Thymus (tissue), 11 donors: ENCODE measurements at regions not wholly inside any gene's neighbourhood (a gene's known extent, or its start where the extent isn't known, plus 50 kb on each side); places are given as distances from the start of the nearest gene placed in this dataset.

Experiments used
- DNase-seq, 9 donors: peaks; one replicate each; pipeline ENCODE4 v3.0.0-alpha.2; 2013; ENCODE audit warnings: low spot score in 9 of 9, low read depth in 6 of 9, missing footprints in 1 of 9
- H3K27ac ChIP-seq, 2 donors: one replicate each; pipeline ENCODE4 v1.5.1; 2013; ENCODE audit warnings: control low read depth in 1 of 2, low read depth in 1 of 2, low read length in 1 of 2, mild to moderate bottlenecking in 1 of 2, moderate library complexity in 1 of 2
- H3K27me3 ChIP-seq, 2 donors: one replicate each; pipeline ENCODE4 v1.5.1; 2013; ENCODE audit warnings: low read length in 1 of 2; ENCODE audit not compliant: control insufficient read depth in 2 of 2, insufficient read depth in 1 of 2
- H3K36me3 ChIP-seq, 2 donors: one replicate each; pipeline ENCODE4 v1.5.1; 2013; ENCODE audit warnings: low read length in 1 of 2, mild to moderate bottlenecking in 1 of 2, moderate library complexity in 1 of 2; ENCODE audit not compliant: control insufficient read depth in 2 of 2, insufficient read depth in 2 of 2
- H3K4me1 ChIP-seq, 2 donors: one replicate each; pipeline ENCODE4 v1.5.1; 2013; ENCODE audit warnings: low read length in 2 of 2; ENCODE audit not compliant: control insufficient read depth in 2 of 2, insufficient read depth in 2 of 2
- H3K4me3 ChIP-seq, 2 donors: one replicate each; pipeline ENCODE4 v1.5.1; 2013; ENCODE audit warnings: low read length in 2 of 2, control low read depth in 1 of 2, mild to moderate bottlenecking in 1 of 2
- H3K9me3 ChIP-seq, 2 donors: one replicate each; pipeline ENCODE4 v1.5.1; 2013; ENCODE audit warnings: low read length in 1 of 2, mild to moderate bottlenecking in 1 of 2; ENCODE audit not compliant: control insufficient read depth in 2 of 2, insufficient read depth in 1 of 2
- WGBS: extraction: QIAGEN DNeasy Blood & Tissue Kit; methylation state at CpG from one replicate; pipeline ENCODE4 v1.1.7; 2013; 5-methylcytosine and 5-hydroxymethylcytosine counted together
- donor health status: healthy.

DNA sequence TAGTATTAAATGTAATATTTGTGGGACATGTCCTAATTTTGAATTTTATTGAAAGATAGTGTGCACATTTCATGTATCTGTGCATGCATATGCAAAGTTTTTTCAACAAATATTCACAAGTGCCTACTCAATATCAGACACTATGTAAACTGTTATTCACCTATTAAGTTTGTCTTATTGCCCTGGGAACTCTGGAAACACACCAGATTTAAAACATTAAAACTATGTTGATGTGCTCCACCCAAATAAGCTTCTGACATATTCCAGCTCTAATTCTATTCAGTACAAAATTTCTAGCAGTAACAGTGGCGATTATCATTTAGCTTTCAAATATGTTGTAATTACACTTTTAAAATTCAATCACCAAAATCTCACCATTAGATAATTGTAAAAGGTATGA, 183.1 kb upstream of the TTC29 start:
- Histone ChIP-seq H3K27ac (no peak overlapping the region), H3K27me3 (no peaks in the 10 kb centered on the region), H3K4me3 (no peak overlapping the region), H3K9me3 (no peaks in the 10 kb centered on the region), H3K36me3 (no peaks in the 10 kb centered on the region), H3K4me1 (no peaks in the 10 kb centered on the region)
- WGBS, result 92% methylated on average over 1 of the region's 1 CpG
- DNase-seq, result no peak

- Histone ChIP-seq H3K27ac (no peak overlapping the region), H3K4me1 (no peaks in the 10 kb centered on the region), H3K27me3 (no peaks in the 10 kb centered on the region), H3K9me3 (no peaks in the 10 kb centered on the region), H3K4me3 (no peak overlapping the region), H3K36me3 (no peaks in the 10 kb centered on the region)
- DNase-seq, result no peak
- WGBS, result 92% methylated on average over 2 of the region's 2 CpGs
Measured at GRCh38 chr4:147129687-147130086, 184.0 kb upstream of the TTC29 start.

DNA sequence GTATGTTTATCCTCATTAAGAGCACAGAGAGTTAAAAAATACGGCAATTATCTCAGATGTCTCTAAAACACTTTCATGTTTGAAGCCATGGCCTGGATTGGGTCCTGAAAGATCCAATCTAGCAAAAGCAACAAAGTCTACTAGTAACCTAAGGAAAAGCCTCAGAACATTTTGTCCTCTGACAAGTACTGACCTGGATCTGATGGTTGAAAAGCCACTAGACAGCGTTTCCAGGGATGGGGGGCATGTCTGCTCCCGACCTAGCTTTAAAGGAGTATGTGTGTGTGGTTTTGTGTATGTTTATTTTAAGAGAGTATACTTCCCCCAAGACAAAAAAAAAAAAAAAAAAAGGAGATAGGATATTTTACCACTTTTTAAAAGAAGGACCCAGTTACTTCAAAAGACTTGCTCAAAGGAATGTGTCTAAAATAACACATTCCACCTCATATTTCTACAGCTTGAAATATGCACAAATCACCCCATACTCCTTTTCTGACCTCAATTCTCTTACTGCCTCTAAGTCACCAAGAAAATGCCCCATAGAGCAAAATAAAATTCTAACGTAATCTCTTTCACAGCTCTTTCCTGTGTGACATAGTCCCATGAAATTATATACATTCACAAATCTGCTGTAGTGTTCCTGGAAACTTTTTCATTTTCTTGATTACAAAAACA, 189.0 kb upstream of the TTC29 start:
- no peaks in the 10 kb centered on the region for H3K4me1 ChIP-seq
- H3K27me3 ChIP-seq, result no peaks in the 10 kb centered on the region
- DNase-seq, result no peak
- H3K4me3 ChIP-seq, result no peak overlapping the region
- no peaks in the 10 kb centered on the region for H3K36me3 ChIP-seq
- WGBS, result 84% methylated on average over 4 of the region's 4 CpGs
- no peaks in the 10 kb centered on the region for H3K9me3 ChIP-seq
- no peak overlapping the region for H3K27ac ChIP-seq

DNA sequence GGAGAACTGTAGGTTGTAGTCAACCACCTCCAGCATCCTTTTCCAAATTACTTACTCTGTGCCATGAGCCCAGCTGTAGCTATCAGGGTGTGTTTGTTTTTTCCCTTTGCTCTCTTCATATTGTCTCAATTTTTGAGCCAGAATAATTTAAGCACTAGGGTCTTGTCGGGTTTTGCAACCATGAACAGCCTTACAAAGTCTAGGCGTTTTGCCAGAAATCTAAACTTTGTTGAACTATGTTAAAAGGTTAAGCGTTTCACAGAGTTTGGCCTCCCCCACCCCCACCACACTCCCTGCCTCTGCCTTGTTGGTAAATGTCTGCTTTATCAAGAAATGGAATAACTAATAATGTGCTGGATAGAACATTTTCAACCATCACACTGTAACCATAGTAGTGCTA, 190.6 kb upstream of the TTC29 start:
- no peak overlapping the region for H3K4me3 ChIP-seq
- H3K4me1 ChIP-seq, result no peaks in the 10 kb centered on the region
- no peaks in the 10 kb centered on the region for H3K27me3 ChIP-seq
- no peaks in the 10 kb centered on the region for H3K9me3 ChIP-seq
- no peaks in the 10 kb centered on the region for H3K36me3 ChIP-seq
- WGBS, result 88% methylated on average over 3 of the region's 3 CpGs
- DNase-seq, result no peak
- no peak overlapping the region for H3K27ac ChIP-seq

DNA sequence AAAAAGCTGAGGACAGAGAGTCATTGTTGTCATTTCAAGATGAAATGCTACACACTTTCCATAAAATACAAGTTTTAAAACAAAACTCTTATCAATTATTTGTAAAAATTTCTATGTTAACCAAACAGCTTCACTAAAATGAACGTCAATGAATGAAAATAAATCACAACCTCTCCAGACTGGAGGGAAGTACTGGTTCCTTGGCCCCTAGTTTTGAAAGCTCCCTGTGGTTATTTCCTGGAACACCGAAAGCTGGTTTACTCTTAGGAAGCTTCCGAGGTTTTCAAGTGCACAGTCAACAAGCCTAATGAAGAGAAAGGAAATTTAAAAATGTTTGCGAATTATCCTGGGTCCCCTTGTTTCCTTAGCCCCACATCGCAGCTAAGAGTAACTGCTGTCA, 191.1 kb upstream of the TTC29 start:
- H3K27ac ChIP-seq, result no peak overlapping the region
- H3K36me3 ChIP-seq, result no peaks in the 10 kb centered on the region
- no peaks in the 10 kb centered on the region for H3K27me3 ChIP-seq
- no peaks in the 10 kb centered on the region for H3K4me1 ChIP-seq
- WGBS, result 60% methylated on average over 5 of the region's 5 CpGs
- H3K9me3 ChIP-seq, result no peaks in the 10 kb centered on the region
- no peak overlapping the region for H3K4me3 ChIP-seq
- no peak for DNase-seq

GRCh38 chr4:147137280-147137679, 191.6 kb upstream of the TTC29 start:
- Histone ChIP-seq H3K4me1 (no peaks in the 10 kb centered on the region), H3K4me3 (no peak overlapping the region), H3K27me3 (no peaks in the 10 kb centered on the region), H3K9me3 (no peaks in the 10 kb centered on the region), H3K27ac (no peak overlapping the region), H3K36me3 (no peaks in the 10 kb centered on the region)
- no peak for DNase-seq
- WGBS, result 94% methylated on average over 3 of the region's 3 CpGs

DNA sequence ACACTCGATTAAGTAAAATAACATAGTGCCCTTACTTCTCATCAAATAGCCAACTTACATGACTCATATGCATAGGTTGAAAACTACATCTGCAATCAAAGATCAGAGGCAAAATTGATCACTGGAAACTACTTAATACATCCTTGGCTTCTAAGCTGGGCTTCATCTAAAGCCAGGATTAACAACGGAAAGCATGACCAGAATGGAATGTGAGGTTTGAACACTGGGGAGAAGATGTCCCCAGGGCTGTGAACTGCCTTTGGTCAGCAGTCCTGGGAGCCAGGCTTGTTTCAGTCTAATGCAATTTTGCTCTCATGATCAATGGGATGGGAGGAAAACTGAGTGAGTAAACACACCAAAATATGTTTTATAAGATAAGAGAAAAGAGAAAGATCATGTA, 192.5 kb upstream of the TTC29 start:
- DNase-seq, result no peak
- Histone ChIP-seq H3K4me3 (no peak overlapping the region), H3K27me3 (no peaks in the 10 kb centered on the region), H3K9me3 (no peaks in the 10 kb centered on the region), H3K4me1 (no peaks in the 10 kb centered on the region), H3K36me3 (no peaks in the 10 kb centered on the region), H3K27ac (no peak overlapping the region)
- whole genome bisulfite sequencing, result 86% methylated on average over 2 of the region's 2 CpGs

- no peak for DNase-seq
- WGBS, result 90% methylated on average over 9 of the region's 9 CpGs
- Histone ChIP-seq H3K4me1 (no peaks in the 10 kb centered on the region), H3K27me3 (no peaks in the 10 kb centered on the region), H3K9me3 (no peaks in the 10 kb centered on the region), H3K27ac (no peak overlapping the region), H3K4me3 (no peak overlapping the region), H3K36me3 (no peaks in the 10 kb centered on the region)
Measured at GRCh38 chr4:147139455-147140198, 194.0 kb upstream of the TTC29 start.

- no peaks in the 10 kb centered on the region for H3K36me3 ChIP-seq
- H3K27me3 ChIP-seq, result no peaks in the 10 kb centered on the region
- no peaks in the 10 kb centered on the region for H3K4me1 ChIP-seq
- no peak overlapping the region for H3K4me3 ChIP-seq
- no peaks in the 10 kb centered on the region for H3K9me3 ChIP-seq
- DNase-seq, result no peak
- H3K27ac ChIP-seq, result no peak overlapping the region
Measured at GRCh38 chr4:147151763-147152162, 206.1 kb upstream of the TTC29 start.
